SK-N-MC (cell line): ENCODE measurements at regions not wholly inside any gene's neighbourhood (a gene's known extent, or its start where the extent isn't known, plus 50 kb on each side); places are given as distances from the start of the nearest gene placed in this dataset.

Experiments used
- EZH2 ChIP-seq: fragments of 200-600 bp; sonication (generic); IDR thresholded peaks from one replicate; pipeline ENCODE4 v1.6.1; 2017; ENCODE audit warnings: antibody characterized with exemption
- FOXP2 ChIP-seq: optimal IDR thresholded peaks from 2 replicates; pipeline ENCODE3; 2011; ENCODE audit warnings: mild to moderate bottlenecking, moderate library complexity; ENCODE audit not compliant: insufficient read depth; ENCODE audit errors: extremely low read length, control extremely low read depth
- POLR2AphosphoS5 ChIP-seq: IDR thresholded peaks from 2 replicates; pipeline ENCODE4 v1.6.1; 2012; ENCODE audit warnings: mild to moderate bottlenecking, low read depth, low read length, borderline replicate concordance

GRCh38 chr2:8575038-8575833 lies 106.6 kb upstream of the ID2 start:
- TF ChIP-seq POLR2AphosphoS5 (no peak), EZH2 (no peak), FOXP2 (no peak)
